DMS53 (cell line): ENCODE measurements at regions not wholly inside any gene's neighbourhood (a gene's known extent, or its start where the extent isn't known, plus 50 kb on each side); places are given as distances from the start of the nearest gene placed in this dataset.
A peak's percentile ranks its signal among the peaks of the same experiment; 100 is the strongest.

Experiments
- DNase-seq: peaks from one replicate; lab custom pipeline; 2025; lab: John Stamatoyannopoulos, UW

DNA sequence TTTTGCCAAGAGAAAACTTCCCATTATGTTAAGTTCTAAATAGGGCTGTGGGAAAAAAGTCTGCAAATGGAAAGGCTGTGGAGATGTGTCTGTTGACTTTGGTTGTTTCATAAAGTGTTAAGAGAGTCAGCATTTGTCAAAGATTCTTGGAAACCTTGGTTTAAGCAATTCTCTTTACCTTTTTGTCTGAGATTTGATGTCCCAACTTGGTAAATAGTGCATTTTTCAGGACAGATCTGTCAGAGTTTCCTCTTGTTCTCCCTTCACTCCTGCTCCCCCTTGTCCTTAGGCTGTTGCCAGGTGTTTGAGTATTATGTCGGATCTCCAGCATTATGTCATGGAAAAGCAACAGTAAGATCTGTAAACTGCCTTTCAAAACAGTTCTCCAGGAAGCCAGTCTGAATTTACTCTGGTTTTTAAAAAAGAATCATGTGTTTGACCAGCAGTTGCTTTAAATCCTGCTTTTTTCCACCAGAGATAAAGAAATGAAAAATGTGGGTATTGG, 79.1 kb upstream of the ADAMTSL1 start:
- DNase-seq = peak; percentile 30

DNA sequence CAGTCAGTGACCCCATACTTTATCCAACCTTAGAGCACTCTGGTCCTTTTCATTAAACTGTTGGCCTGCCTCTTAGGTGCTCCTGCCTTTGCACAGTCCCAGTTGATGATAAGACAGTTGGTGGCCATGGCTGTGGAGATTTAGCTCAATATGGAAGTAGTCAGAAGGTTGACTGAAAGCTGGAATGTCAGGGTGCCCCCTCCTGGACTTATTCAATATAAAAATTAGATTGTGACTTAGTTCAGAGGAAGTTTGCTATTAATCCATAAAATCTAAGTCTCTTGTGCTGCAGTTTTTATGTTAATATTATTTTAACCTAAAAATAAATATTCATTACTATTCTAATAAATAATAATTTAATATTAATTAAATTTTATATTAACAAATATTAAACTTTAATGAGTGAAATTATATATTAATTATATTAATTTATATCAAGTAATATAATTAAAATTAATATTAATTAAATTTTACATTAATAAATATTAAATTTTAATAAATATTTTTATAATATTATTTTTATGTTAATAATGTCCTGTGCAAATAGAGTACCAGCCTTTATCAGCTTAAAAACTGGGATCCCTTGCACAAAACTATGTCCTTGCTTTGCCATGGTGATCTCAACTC, 77.7 kb upstream of the ADAMTSL1 start:
- peak; percentile 63 for DNase-seq

DNA sequence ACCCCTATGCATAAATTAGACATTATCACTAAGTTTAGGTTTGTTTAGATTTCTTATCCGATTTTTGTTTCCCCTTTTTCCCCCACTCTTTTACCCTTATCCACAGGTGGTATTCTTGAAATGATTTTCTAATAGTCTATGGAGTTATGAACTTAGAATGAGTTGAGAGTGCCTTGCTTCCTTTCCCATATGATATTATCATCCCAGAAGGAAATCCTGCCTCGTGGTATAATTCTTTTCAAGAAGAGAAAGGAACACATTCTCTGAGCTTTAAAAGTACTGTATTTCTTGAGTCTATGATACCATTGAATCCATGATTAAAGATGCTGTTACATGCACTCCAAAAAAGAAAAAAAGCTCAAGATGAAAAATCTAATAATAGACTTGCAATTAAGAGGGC, 76.9 kb upstream of the ADAMTSL1 start:
- DNase-seq = no peak

DNA sequence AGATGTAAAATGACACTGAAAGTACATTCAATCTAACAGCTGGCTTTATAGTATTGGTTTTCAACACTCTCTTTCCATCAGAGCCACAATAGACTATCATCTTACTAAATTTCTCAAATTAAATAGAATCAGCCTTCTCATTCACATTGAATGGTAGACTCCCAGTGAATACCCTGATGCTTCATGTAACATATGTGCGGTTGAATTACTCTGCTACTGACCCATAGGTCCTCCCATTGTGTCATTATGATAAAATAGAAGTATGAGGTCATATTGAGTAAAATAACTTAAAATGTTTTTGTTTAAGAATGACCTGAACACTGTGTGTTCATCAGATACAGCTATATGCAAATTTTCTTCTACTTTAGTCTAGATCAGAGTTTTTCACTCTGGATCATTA, 75.9 kb upstream of the ADAMTSL1 start:
- DNase-seq = no peak

DNA sequence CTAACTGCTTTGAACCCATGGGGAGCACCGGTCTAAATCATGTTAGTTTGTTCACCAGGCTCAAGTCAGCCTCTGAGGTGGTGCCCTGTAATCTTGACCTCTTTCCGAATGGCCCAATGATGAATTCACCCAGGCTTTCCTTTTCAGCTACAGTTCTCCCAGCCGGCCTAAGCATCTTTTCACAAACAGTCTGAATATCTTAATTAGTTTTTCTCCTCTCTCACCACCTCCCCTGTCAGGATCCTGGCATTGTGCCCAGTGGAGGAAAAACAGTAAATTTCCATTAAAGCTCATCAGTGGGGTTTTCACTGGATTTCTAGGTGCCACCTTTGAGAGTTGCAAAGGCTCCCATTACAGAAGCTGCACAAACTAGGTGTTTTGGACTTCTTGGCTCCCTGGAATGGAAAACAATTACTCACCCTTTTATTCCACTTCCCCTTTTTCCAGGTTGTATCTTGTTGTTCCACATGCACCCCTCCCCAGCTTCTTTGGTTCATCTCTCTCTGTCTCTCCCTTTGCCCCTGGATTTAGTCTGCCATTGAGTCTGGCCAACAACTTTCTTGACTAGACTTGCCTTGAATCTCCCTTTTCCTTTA, 69.4 kb upstream of the ADAMTSL1 start:
- no peak for DNase-seq

DNA sequence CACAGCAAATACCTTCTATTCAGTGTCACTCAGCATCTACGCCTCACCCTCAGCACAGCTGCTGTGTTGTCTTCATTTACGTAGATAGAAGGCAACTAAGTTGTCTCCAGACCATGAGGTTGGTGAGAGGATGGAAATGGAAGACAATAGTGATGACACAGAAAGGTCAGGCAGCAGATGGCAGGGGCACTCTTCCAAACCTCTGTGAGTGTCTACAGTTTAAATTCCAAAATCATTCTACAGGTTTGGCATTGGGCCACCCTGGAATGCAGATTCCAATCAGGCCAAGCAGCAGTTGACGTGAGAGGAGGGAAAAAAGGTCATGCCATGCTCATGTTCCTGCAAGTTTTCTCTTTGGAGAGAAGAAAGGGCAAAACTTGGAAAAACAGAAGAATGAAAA, 68.7 kb upstream of the ADAMTSL1 start:
- no peak for DNase-seq

DNA sequence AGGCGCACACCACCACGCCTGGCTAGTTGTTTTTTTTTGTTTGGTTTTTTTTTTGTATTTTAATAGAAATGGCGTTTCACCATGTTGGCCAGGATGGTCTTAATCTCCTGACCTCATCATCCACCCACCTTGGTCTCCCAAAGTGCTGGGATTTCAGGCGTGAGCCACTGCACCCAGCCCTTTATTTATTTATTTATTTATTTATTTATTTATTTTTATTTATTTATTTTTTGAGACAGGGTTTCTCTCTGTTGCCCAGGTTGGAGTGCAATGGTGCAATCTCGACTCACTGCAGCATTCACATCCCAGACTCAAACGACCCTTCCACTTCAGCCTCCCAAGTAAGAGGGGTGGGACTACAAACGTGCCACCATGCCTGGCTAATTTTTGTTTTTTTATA, 63.0 kb upstream of the ADAMTSL1 start:
- no peak for DNase-seq

DNA sequence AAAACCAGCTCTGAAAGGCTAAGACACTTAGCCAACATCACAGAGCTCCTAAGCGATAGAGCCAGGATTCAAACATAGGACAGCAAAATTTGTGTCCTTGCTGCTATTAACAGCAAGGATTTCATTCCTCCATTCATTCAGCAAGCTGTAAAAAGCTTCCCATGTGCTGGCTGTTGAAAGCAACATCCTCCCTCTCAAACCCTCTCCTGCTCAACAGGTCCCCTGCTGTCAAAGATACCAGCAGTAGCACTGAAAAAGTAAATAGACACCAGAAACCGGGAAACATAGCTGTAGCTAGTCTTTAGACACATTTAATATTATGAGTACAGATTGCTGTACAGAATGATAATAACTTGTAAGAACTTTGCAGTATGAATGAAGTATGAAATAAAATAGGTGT, 52.6 kb upstream of the ADAMTSL1 start:
- DNase-seq = no peak

DNA sequence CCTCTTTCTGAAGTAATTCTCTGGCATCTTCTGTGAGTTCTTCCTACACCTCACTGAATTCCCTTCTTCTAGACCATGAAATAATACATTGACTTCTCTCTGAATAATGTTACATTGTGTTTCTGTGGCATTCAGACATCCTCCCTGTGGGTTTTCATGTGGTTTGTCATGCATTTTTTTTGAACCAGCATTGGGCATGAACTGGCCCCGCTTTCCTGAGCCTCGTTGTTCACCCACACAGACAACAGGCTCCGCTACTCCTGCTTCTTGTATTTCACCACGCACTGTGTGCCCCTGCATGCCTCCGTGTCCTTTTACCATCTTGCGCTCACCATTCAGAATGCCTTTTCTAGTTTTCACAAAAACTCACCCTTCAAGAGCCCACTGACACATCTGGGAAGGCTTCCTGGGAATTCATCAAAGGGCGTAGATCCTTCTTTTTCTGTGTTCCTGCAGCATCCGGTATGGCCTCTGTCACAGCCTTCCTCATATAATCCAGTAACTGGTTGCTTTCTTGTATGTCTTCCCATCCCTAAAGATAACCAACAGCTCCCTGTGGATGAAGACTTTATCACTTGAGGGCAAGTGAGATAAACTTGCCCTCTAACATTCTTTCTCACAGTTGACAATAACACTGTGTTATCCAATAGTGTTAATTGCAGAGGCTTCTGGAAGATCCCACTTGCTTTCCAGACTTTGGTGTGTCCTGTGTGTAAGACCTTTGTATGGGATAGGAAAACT, 51.5 kb upstream of the ADAMTSL1 start:
- no peak for DNase-seq

DNA sequence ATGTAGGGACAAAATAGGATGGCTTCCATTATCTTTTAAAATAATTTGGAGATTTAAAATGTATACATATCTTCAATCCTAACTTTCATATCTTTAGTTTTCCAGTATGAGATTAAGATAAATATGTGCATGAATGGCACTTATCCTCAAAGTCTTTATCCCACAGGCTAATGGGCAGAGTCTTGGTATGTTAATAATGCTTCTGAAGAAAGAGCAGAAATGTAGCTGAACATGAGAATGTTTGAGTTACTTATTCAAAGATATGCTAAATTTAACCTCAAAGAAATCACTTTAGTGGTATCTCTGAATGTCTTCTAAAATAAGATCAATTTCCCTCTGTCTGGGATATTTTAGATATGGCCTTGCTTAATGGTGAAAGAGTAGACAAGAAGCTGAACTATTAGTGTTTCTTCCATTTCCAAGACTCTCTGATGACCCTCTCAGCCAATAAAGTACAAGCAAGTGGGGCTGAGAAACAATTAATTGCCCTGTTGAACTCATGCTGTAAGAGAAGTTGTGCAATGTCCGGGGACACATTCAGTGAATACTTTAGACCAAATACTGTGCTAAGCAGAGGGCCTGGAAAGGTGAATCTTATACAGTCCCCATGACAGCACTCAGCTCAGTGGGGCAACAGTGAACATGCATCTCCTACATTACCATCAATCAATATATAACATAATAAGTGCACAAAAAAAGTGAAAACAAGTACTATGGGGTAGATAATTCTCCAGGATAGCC, 50.0 kb upstream of the ADAMTSL1 start:
- DNase-seq = no peak
